SJSA1 (cell line): ENCODE measurements at regions not wholly inside any gene's neighbourhood (a gene's known extent, or its start where the extent isn't known, plus 50 kb on each side); places are given as distances from the start of the nearest gene placed in this dataset.

Experiments
- DNase-seq, 2 experiments: peaks; one replicate each; pipeline ENCODE4 v3.0.0-alpha.2; 2015 to 2020; ENCODE audit warnings: low spot score in 2 of 2, low read depth in 1 of 2
- H3K27ac ChIP-seq: fragments of 250-450 bp; sonication (Bioruptor Pico); 2 replicates; pipeline ENCODE4 v1.5.1; 2020; ENCODE audit warnings: mild to moderate bottlenecking, moderate library complexity
- H3K27me3 ChIP-seq: fragments of 250-450 bp; sonication (Bioruptor Pico); replicated peaks from 2 replicates; pipeline ENCODE4 v1.5.1; 2020; ENCODE audit warnings: mild to moderate bottlenecking, moderate library complexity
- H3K36me3 ChIP-seq: fragments of 250-450 bp; sonication (Bioruptor Pico); 2 replicates; pipeline ENCODE4 v1.5.1; 2020; ENCODE audit warnings: mild to moderate bottlenecking
- H3K4me1 ChIP-seq: fragments of 250-450 bp; sonication (Bioruptor Pico); replicated peaks from 2 replicates; pipeline ENCODE4 v1.6.1; 2021; ENCODE audit warnings: mild to moderate bottlenecking
- H3K4me3 ChIP-seq: fragments of 250-450 bp; sonication (Bioruptor Pico); 2 replicates; pipeline ENCODE4 v1.5.1; 2020; ENCODE audit warnings: mild to moderate bottlenecking
- H3K9me3 ChIP-seq: fragments of 250-450 bp; sonication (Bioruptor Pico); replicated peaks from 2 replicates; pipeline ENCODE4 v1.5.1; 2020; ENCODE audit warnings: mild to moderate bottlenecking

- Histone ChIP-seq H3K36me3 (no peaks in the 10 kb centered on the region), H3K9me3 (no peaks in the 10 kb centered on the region), H3K27ac (no peak overlapping the region), H3K4me1 (peaks cover 39% of the 10 kb centered on the region), H3K4me3 (no peak overlapping the region), H3K27me3 (no peaks in the 10 kb centered on the region)
- no peak for DNase-seq
Observed at GRCh38 chr15:56868170-56868569, 50.3 kb upstream of the TCF12 start.

- Histone ChIP-seq H3K27ac (no peak overlapping the region), H3K4me3 (no peak overlapping the region), H3K9me3 (no peaks in the 10 kb centered on the region), H3K4me1 (peaks cover 26% of the 10 kb centered on the region), H3K36me3 (no peaks in the 10 kb centered on the region), H3K27me3 (no peaks in the 10 kb centered on the region)
- DNase-seq, result peak in 1 of 2 experiments; percentile 36
Observed at GRCh38 chr15:56866803-56867202, 51.6 kb upstream of the TCF12 start.

- no peak for DNase-seq
- no peak overlapping the region for H3K27ac ChIP-seq
- no peak overlapping the region for H3K4me3 ChIP-seq
- no peaks in the 10 kb centered on the region for H3K27me3 ChIP-seq
- no peaks in the 10 kb centered on the region for H3K36me3 ChIP-seq
- H3K4me1 ChIP-seq, result no peaks in the 10 kb centered on the region
- no peaks in the 10 kb centered on the region for H3K9me3 ChIP-seq
Observed at GRCh38 chr15:56857828-56858227, 60.6 kb upstream of the TCF12 start.

GRCh38 chr15:56856934-56857333 is 61.5 kb upstream of the TCF12 start:
- no peaks in the 10 kb centered on the region for H3K4me1 ChIP-seq
- H3K9me3 ChIP-seq, result no peaks in the 10 kb centered on the region
- no peaks in the 10 kb centered on the region for H3K36me3 ChIP-seq
- DNase-seq, result no peak
- no peak overlapping the region for H3K4me3 ChIP-seq
- H3K27me3 ChIP-seq, result no peaks in the 10 kb centered on the region
- H3K27ac ChIP-seq, result no peak overlapping the region

GRCh38 chr15:56844892-56845291 is 73.6 kb upstream of the TCF12 start:
- Histone ChIP-seq H3K27me3 (no peaks in the 10 kb centered on the region), H3K4me3 (no peak overlapping the region), H3K36me3 (no peaks in the 10 kb centered on the region), H3K4me1 (no peaks in the 10 kb centered on the region), H3K9me3 (no peaks in the 10 kb centered on the region), H3K27ac (no peak overlapping the region)
- DNase-seq, result no peak

GRCh38 chr15:56844471-56844870 is 74.0 kb upstream of the TCF12 start:
- no peak for DNase-seq
- no peaks in the 10 kb centered on the region for H3K4me1 ChIP-seq
- H3K4me3 ChIP-seq, result no peak overlapping the region
- H3K27me3 ChIP-seq, result no peaks in the 10 kb centered on the region
- H3K36me3 ChIP-seq, result no peaks in the 10 kb centered on the region
- no peaks in the 10 kb centered on the region for H3K9me3 ChIP-seq
- H3K27ac ChIP-seq, result no peak overlapping the region

GRCh38 chr15:56839641-56840040 is 78.8 kb upstream of the TCF12 start:
- Histone ChIP-seq H3K36me3 (no peaks in the 10 kb centered on the region), H3K4me1 (no peaks in the 10 kb centered on the region), H3K27me3 (no peaks in the 10 kb centered on the region), H3K27ac (no peak overlapping the region), H3K9me3 (no peaks in the 10 kb centered on the region), H3K4me3 (no peak overlapping the region)
- DNase-seq, result no peak

- H3K27ac ChIP-seq, result no peak overlapping the region
- H3K9me3 ChIP-seq, result no peaks in the 10 kb centered on the region
- H3K36me3 ChIP-seq, result no peaks in the 10 kb centered on the region
- no peaks in the 10 kb centered on the region for H3K4me1 ChIP-seq
- no peaks in the 10 kb centered on the region for H3K27me3 ChIP-seq
- no peak for DNase-seq
- no peak overlapping the region for H3K4me3 ChIP-seq
Observed at GRCh38 chr15:56839099-56839498, 79.3 kb upstream of the TCF12 start.

GRCh38 chr15:56838085-56838484 is 80.4 kb upstream of the TCF12 start:
- Histone ChIP-seq H3K4me1 (no peaks in the 10 kb centered on the region), H3K4me3 (no peak overlapping the region), H3K9me3 (no peaks in the 10 kb centered on the region), H3K27ac (no peak overlapping the region), H3K36me3 (no peaks in the 10 kb centered on the region), H3K27me3 (no peaks in the 10 kb centered on the region)
- no peak for DNase-seq

GRCh38 chr15:56837273-56837672 is 81.2 kb upstream of the TCF12 start:
- DNase-seq, result no peak
- no peak overlapping the region for H3K4me3 ChIP-seq
- no peaks in the 10 kb centered on the region for H3K36me3 ChIP-seq
- no peak overlapping the region for H3K27ac ChIP-seq
- no peaks in the 10 kb centered on the region for H3K4me1 ChIP-seq
- H3K9me3 ChIP-seq, result no peaks in the 10 kb centered on the region
- no peaks in the 10 kb centered on the region for H3K27me3 ChIP-seq

- Histone ChIP-seq H3K27me3 (no peaks in the 10 kb centered on the region), H3K4me1 (no peaks in the 10 kb centered on the region), H3K4me3 (no peak overlapping the region), H3K36me3 (no peaks in the 10 kb centered on the region), H3K27ac (no peak overlapping the region), H3K9me3 (no peaks in the 10 kb centered on the region)
- DNase-seq, result no peak
Observed at GRCh38 chr15:56835718-56836171, 82.7 kb upstream of the TCF12 start.

GRCh38 chr15:56832125-56832524 is 86.3 kb upstream of the TCF12 start:
- H3K27ac ChIP-seq, result no peak overlapping the region
- no peak for DNase-seq
- H3K27me3 ChIP-seq, result no peaks in the 10 kb centered on the region
- H3K4me3 ChIP-seq, result no peak overlapping the region
- no peaks in the 10 kb centered on the region for H3K9me3 ChIP-seq
- no peaks in the 10 kb centered on the region for H3K4me1 ChIP-seq
- no peaks in the 10 kb centered on the region for H3K36me3 ChIP-seq

GRCh38 chr15:56831467-56832005 is 86.9 kb upstream of the TCF12 start:
- Histone ChIP-seq H3K9me3 (no peaks in the 10 kb centered on the region), H3K27me3 (no peaks in the 10 kb centered on the region), H3K36me3 (no peaks in the 10 kb centered on the region), H3K4me3 (no peak overlapping the region), H3K27ac (no peak overlapping the region), H3K4me1 (no peaks in the 10 kb centered on the region)
- no peak for DNase-seq

- Histone ChIP-seq H3K27ac (no peak overlapping the region), H3K4me3 (no peak overlapping the region), H3K9me3 (no peaks in the 10 kb centered on the region), H3K36me3 (no peaks in the 10 kb centered on the region), H3K4me1 (peaks cover 6% of the 10 kb centered on the region; the same call in 1 of the 2 replicates), H3K27me3 (no peaks in the 10 kb centered on the region)
- no peak for DNase-seq
Observed at GRCh38 chr15:56824175-56824574, 90.9 kb upstream of the ZNF280D start.

- Histone ChIP-seq H3K36me3 (no peaks in the 10 kb centered on the region), H3K4me3 (no peak overlapping the region), H3K9me3 (no peaks in the 10 kb centered on the region), H3K27ac (no peak overlapping the region), H3K4me1 (peaks cover 18% of the 10 kb centered on the region), H3K27me3 (no peaks in the 10 kb centered on the region)
- peak; percentile 55 to 68 for DNase-seq
Observed at GRCh38 chr15:56821721-56822425, 88.6 kb upstream of the ZNF280D start.
